ENCODE measurements at regions not wholly inside any gene's neighbourhood (a gene's known extent, or its start where the extent isn't known, plus 50 kb on each side); places are given as distances from the start of the nearest gene placed in this dataset.

DNA sequence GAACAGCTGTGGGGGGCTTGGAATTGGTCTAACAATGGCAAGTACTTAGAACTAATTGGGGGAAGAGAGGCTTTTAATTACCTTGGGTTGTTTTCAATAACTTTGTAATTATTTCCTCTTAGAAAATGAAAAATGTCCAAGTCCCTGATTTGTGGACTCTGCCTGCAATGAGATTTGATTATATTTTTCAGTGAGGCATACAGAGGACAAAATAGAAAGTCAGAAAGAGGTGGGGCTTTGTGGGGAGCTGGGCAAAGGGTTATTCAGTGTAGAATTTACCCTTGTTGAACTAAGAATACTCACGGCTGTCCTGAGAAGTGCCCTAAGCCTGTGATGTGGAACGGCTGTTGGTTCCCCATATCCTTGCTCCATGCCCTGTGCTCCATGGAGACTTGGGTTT is 153.0 kb downstream of the ICE1 start:
- TF ChIP-seq, protein P1, sequence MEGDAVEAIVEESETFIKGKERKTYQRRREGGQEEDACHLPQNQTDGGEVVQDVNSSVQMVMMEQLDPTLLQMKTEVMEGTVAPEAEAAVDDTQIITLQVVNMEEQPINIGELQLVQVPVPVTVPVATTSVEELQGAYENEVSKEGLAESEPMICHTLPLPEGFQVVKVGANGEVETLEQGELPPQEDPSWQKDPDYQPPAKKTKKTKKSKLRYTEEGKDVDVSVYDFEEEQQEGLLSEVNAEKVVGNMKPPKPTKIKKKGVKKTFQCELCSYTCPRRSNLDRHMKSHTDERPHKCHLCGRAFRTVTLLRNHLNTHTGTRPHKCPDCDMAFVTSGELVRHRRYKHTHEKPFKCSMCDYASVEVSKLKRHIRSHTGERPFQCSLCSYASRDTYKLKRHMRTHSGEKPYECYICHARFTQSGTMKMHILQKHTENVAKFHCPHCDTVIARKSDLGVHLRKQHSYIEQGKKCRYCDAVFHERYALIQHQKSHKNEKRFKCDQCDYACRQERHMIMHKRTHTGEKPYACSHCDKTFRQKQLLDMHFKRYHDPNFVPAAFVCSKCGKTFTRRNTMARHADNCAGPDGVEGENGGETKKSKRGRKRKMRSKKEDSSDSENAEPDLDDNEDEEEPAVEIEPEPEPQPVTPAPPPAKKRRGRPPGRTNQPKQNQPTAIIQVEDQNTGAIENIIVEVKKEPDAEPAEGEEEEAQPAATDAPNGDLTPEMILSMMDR (IDR thresholded peaks at IDR 0.05; ENCODE audit: low read depth, low read length, missing control alignments): no peak
- Histone ChIP-seq H3K36me3 (replicated peaks) (no peaks in the 10 kb centered on the region), H3K27ac (no peak overlapping the region), H3K4me3 (ENCODE audit: low read depth, low read length) (no peak overlapping the region), H3K27me3 (replicated peaks) (no peaks in the 10 kb centered on the region)
- in situ Hi-C loops (cut with HindIII; ENCODE audit: low pct_ligation_motif_present, low sequenced_read_pairs): no loop called here
- DNase-seq: no peak

DNA sequence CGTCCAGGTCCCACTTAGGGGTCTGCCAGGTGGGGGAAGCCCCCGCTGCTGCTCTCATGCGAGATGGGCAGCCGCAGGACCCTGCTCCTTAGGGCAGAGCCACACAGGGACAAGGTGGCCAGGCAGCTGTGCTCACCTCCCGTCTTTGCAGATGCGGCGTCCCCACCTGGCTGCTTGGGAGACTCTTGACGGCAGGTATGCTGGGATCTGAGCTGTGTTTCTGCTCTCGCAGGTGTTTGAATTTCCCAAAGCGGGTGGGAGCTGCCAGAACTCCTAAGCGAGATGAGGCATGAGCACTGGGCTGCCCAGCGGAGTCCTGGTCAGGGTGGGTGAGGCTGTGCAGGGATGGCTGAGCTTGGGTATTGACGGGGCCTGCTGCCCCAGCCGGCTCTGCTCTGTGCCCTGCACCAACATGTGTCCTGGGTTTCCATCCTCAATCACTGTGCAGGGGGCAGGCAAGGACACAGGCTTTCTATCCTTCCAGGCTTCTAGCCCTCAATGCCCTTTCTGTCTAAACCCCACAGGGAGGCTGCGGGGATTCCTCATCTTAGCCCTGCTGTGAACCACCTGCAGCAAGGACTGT is 151.4 kb downstream of the ICE1 start:
- no peak for DNase-seq
- Histone ChIP-seq H3K27me3 (replicated peaks) (no peaks in the 10 kb centered on the region), H3K36me3 (replicated peaks) (no peaks in the 10 kb centered on the region), H3K4me3 (ENCODE audit: low read depth, low read length) (no peak overlapping the region), H3K27ac (no peak overlapping the region)
- in situ Hi-C loops (cut with HindIII; ENCODE audit: low pct_ligation_motif_present, low sequenced_read_pairs): no loop called here
- TF ChIP-seq, protein P1 (IDR thresholded peaks at IDR 0.05; ENCODE audit: low read depth, low read length, missing control alignments): no peak

DNA sequence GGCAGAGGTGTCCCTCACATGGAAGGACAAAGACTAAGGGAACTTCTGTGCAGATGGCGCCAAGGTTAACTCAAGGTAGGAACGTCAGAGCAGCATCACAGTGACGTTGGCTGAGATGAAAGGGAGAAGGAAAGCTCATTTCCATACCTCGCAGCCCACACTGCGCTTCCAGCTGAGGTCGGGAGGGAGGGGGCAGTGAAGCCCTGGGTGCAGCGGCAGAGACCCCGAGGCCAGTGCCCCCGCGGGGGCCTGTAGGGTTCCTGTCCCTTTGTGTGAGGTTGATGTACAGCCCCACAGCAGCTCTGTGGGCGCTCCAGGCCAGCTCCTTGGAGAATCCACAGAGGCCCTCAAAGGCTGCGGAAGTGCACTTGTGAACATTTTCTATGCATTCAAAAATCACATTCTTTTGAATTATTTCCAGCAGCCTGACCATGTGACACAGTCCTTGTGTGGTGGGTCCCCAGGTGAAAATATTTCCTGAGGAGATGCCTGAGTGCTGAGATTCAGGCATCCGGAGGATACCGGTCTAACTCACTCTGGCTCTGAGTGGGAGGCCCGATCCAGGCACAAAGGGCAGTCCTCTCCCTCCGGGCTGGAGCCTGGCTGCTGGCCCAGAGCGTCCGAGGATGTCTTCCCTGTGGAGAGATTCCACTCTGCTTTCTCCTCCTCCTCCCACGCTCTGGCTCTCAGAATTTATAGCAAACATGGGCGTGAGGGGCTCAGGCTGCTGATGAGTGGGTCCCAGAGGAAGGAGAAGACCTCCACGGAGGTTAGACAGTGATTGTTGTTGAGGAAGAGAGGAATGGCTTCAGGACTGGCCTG is 150.7 kb downstream of the ICE1 start:
- no peaks in the 10 kb centered on the region for H3K27me3 ChIP-seq (replicated peaks)
- H3K27ac ChIP-seq: no peak overlapping the region
- H3K4me3 ChIP-seq (ENCODE audit: low read depth, low read length): no peak overlapping the region
- TF ChIP-seq, protein P1 (IDR thresholded peaks at IDR 0.05; ENCODE audit: low read depth, low read length, missing control alignments): no peak
- no peaks in the 10 kb centered on the region for H3K36me3 ChIP-seq (replicated peaks)
- no peak for DNase-seq
- in situ Hi-C loops (cut with HindIII; ENCODE audit: low pct_ligation_motif_present, low sequenced_read_pairs): no loop called here

DNA sequence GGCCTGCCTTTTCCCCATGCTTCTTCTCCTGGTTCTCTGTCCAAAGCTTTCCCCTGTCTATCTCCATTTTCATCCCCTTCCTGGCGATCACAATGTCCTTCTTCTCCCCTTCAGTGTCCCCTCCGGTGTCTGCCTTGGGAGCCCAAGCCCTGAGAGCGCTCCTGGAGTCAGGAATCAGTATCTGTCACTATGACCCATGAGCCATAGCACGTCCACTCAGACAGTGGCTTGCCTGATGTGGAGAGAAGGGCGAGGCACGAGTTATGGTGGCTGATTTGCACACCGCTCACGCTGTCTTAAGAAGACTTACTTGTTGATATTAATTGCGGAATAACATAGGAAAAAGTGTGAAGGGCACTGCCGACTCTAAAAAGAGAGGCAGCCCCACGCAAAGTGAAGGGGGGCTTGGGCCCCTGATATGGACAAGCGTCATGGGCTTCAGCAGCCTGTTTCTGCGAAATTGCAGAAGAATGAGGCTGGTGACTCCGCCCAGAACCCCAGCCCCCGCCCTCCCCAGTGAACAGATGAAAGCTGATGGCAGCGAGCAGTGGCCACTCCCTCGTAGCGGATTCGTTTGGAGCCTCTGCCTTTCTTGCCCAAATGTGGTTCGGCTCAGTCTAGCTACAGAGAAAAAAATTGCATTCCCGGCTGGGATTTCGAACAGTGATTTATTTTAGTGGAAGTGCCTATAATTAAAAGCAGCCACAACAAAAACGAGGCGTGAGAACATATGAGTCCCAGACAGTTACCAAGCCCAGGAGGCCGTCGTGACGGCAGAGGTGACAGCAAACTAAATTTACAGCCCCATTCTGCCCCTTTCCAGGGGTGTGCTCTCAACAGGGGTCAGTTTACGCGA is 149.8 kb downstream of the ICE1 start:
- no peak overlapping the region for H3K4me3 ChIP-seq (ENCODE audit: low read depth, low read length)
- no peak overlapping the region for H3K27ac ChIP-seq
- no peaks in the 10 kb centered on the region for H3K27me3 ChIP-seq (replicated peaks)
- TF ChIP-seq, protein P1 (IDR thresholded peaks at IDR 0.05; ENCODE audit: low read depth, low read length, missing control alignments): no peak
- H3K36me3 ChIP-seq (replicated peaks): no peaks in the 10 kb centered on the region
- in situ Hi-C loops (cut with HindIII; ENCODE audit: low pct_ligation_motif_present, low sequenced_read_pairs): no loop called here
- no peak for DNase-seq

DNA sequence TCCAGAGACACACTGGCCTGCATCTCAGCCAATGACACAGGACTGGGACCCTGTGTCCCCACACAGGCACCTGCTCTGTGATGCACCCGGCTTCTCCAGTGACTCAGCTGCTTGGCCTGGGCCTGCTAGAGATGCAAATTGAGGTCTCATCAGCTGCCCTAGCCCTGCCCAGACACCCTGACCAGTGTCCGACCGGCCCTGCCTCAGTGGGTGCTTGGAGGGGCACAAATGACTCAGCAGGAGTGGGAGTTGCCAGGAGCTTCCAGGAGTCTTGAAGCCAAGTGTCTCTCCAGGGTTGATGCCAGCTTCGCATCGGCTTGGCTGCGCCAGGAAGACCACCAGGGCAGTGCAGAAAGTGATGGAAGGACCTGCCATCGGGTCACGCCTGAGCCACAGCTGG is 148.2 kb downstream of the ICE1 start:
- Histone ChIP-seq H3K4me3 (ENCODE audit: low read depth, low read length) (no peak overlapping the region), H3K36me3 (replicated peaks) (no peaks in the 10 kb centered on the region), H3K27me3 (replicated peaks) (no peaks in the 10 kb centered on the region), H3K27ac (no peak overlapping the region)
- no peak for DNase-seq
- in situ Hi-C loops (cut with HindIII; ENCODE audit: low pct_ligation_motif_present, low sequenced_read_pairs): no loop called here
- TF ChIP-seq, protein P1 (IDR thresholded peaks at IDR 0.05; ENCODE audit: low read depth, low read length, missing control alignments): no peak
